ENCODE measurements at regions not wholly inside any gene's neighbourhood (a gene's known extent, or its start where the extent isn't known, plus 50 kb on each side); places are given as distances from the start of the nearest gene placed in this dataset.
"Not testable (repeated sequence)": the region's sequence is repeated elsewhere in the genome, so short reads cannot be mapped to it uniquely, and the experiment has no call there.

- no peaks in the 10 kb centered on the region for H3K4me1 Mint-ChIP-seq (ENCODE audit: low read depth)
Measured at GRCh38 chr5:13581132-13581531, 363.4 kb downstream of the DNAH5 start.

GRCh38 chr5:13580058-13580457, 364.4 kb downstream of the DNAH5 start:
- Mint-ChIP-seq H3K36me3 (ENCODE audit: low read depth) (no peaks in the 10 kb centered on the region), H3K4me1 (ENCODE audit: low read depth) (no peaks in the 10 kb centered on the region), H3K27ac (no peak overlapping the region), H3K27me3 (ENCODE audit: low read depth) (no peaks in the 10 kb centered on the region), H3K4me3 (no peak overlapping the region), H3K9me3 (peaks cover 4% of the 10 kb centered on the region)

More at GRCh38 chr5:13581132-13581531, 363.4 kb downstream of the DNAH5 start:
- Mint-ChIP-seq H3K27ac (no peak overlapping the region), H3K36me3 (ENCODE audit: low read depth) (no peaks in the 10 kb centered on the region), H3K9me3 (peaks cover 4% of the 10 kb centered on the region), H3K4me3 (no peak overlapping the region), H3K27me3 (ENCODE audit: low read depth) (no peaks in the 10 kb centered on the region)

- H3K9me3 Mint-ChIP-seq; H3K4me1 Mint-ChIP-seq (ENCODE audit: low read depth); H3K27me3 Mint-ChIP-seq (ENCODE audit: low read depth); H3K27ac Mint-ChIP-seq; H3K36me3 Mint-ChIP-seq (ENCODE audit: low read depth); H3K4me3 Mint-ChIP-seq: not testable (repeated sequence)
Measured at GRCh38 chr5:13579091-13579490, 365.4 kb downstream of the DNAH5 start.

GRCh38 chr5:13578311-13579039, 366.0 kb downstream of the DNAH5 start:
- H3K27ac Mint-ChIP-seq, H3K9me3 Mint-ChIP-seq: not testable (repeated sequence)

GRCh38 chr5:13574574-13574973, 369.9 kb downstream of the DNAH5 start:
- Mint-ChIP-seq H3K27ac (no peak overlapping the region), H3K4me3 (no peak overlapping the region), H3K27me3 (ENCODE audit: low read depth) (no peaks in the 10 kb centered on the region), H3K36me3 (ENCODE audit: low read depth) (no peaks in the 10 kb centered on the region), H3K9me3 (peaks cover 16% of the 10 kb centered on the region), H3K4me1 (ENCODE audit: low read depth) (no peaks in the 10 kb centered on the region)

More at GRCh38 chr5:13578311-13579039, 366.0 kb downstream of the DNAH5 start:
- H3K27me3 Mint-ChIP-seq (ENCODE audit: low read depth); H3K4me3 Mint-ChIP-seq; H3K36me3 Mint-ChIP-seq (ENCODE audit: low read depth); H3K4me1 Mint-ChIP-seq (ENCODE audit: low read depth): not testable (repeated sequence)

- Mint-ChIP-seq H3K27me3 (ENCODE audit: low read depth) (no peaks in the 10 kb centered on the region), H3K36me3 (ENCODE audit: low read depth) (no peaks in the 10 kb centered on the region), H3K9me3 (peaks cover 17% of the 10 kb centered on the region), H3K4me3 (no peak overlapping the region), H3K27ac (no peak overlapping the region), H3K4me1 (ENCODE audit: low read depth) (no peaks in the 10 kb centered on the region)
Measured at GRCh38 chr5:13572163-13572562, 372.3 kb downstream of the DNAH5 start.

GRCh38 chr5:13569090-13569715, 375.3 kb downstream of the DNAH5 start:
- Mint-ChIP-seq H3K36me3 (ENCODE audit: low read depth) (no peaks in the 10 kb centered on the region), H3K27ac (no peak overlapping the region), H3K4me1 (ENCODE audit: low read depth) (no peaks in the 10 kb centered on the region), H3K4me3 (no peak overlapping the region), H3K9me3 (peaks cover 17% of the 10 kb centered on the region), H3K27me3 (ENCODE audit: low read depth) (no peaks in the 10 kb centered on the region)

GRCh38 chr5:13567819-13568218, 376.7 kb downstream of the DNAH5 start:
- no peaks in the 10 kb centered on the region for H3K36me3 Mint-ChIP-seq (ENCODE audit: low read depth)
- H3K27ac Mint-ChIP-seq: no peak overlapping the region
- no peaks in the 10 kb centered on the region for H3K27me3 Mint-ChIP-seq (ENCODE audit: low read depth)

GRCh38 chr5:13566871-13567339, 377.6 kb downstream of the DNAH5 start:
- Mint-ChIP-seq H3K9me3 (peaks cover 12% of the 10 kb centered on the region), H3K4me1 (ENCODE audit: low read depth) (no peaks in the 10 kb centered on the region), H3K27ac (no peak overlapping the region), H3K27me3 (ENCODE audit: low read depth) (no peaks in the 10 kb centered on the region), H3K36me3 (ENCODE audit: low read depth) (no peaks in the 10 kb centered on the region), H3K4me3 (no peak overlapping the region)

More at GRCh38 chr5:13567819-13568218, 376.7 kb downstream of the DNAH5 start:
- no peaks in the 10 kb centered on the region for H3K4me1 Mint-ChIP-seq (ENCODE audit: low read depth)
- no peak overlapping the region for H3K4me3 Mint-ChIP-seq
- H3K9me3 Mint-ChIP-seq: peaks cover 14% of the 10 kb centered on the region

GRCh38 chr5:13558408-13558807, 386.1 kb downstream of the DNAH5 start:
- Mint-ChIP-seq H3K27ac (no peak overlapping the region), H3K36me3 (ENCODE audit: low read depth) (no peaks in the 10 kb centered on the region), H3K4me1 (ENCODE audit: low read depth) (no peaks in the 10 kb centered on the region), H3K9me3 (peaks cover 12% of the 10 kb centered on the region), H3K4me3 (no peak overlapping the region), H3K27me3 (ENCODE audit: low read depth) (no peaks in the 10 kb centered on the region)

- Mint-ChIP-seq H3K36me3 (ENCODE audit: low read depth) (no peaks in the 10 kb centered on the region), H3K27ac (no peak overlapping the region)
Measured at GRCh38 chr5:13553896-13554295, 390.6 kb downstream of the DNAH5 start.

GRCh38 chr5:13552361-13552760, 392.1 kb downstream of the DNAH5 start:
- Mint-ChIP-seq H3K9me3 (peaks cover 3% of the 10 kb centered on the region), H3K4me3 (no peak overlapping the region), H3K36me3 (ENCODE audit: low read depth) (no peaks in the 10 kb centered on the region), H3K27ac (no peak overlapping the region), H3K27me3 (ENCODE audit: low read depth) (no peaks in the 10 kb centered on the region), H3K4me1 (ENCODE audit: low read depth) (no peaks in the 10 kb centered on the region)

More at GRCh38 chr5:13553896-13554295, 390.6 kb downstream of the DNAH5 start:
- no peak overlapping the region for H3K4me3 Mint-ChIP-seq
- no peaks in the 10 kb centered on the region for H3K4me1 Mint-ChIP-seq (ENCODE audit: low read depth)
- H3K9me3 Mint-ChIP-seq: peaks cover 12% of the 10 kb centered on the region
- no peaks in the 10 kb centered on the region for H3K27me3 Mint-ChIP-seq (ENCODE audit: low read depth)

- Mint-ChIP-seq H3K4me1 (ENCODE audit: low read depth) (no peaks in the 10 kb centered on the region), H3K4me3 (no peak overlapping the region), H3K27me3 (ENCODE audit: low read depth) (no peaks in the 10 kb centered on the region), H3K27ac (no peak overlapping the region), H3K9me3 (peaks cover 3% of the 10 kb centered on the region), H3K36me3 (ENCODE audit: low read depth) (no peaks in the 10 kb centered on the region)
Measured at GRCh38 chr5:13551645-13552044, 392.8 kb downstream of the DNAH5 start.

GRCh38 chr5:13540168-13540750, 404.2 kb downstream of the DNAH5 start:
- Mint-ChIP-seq H3K36me3 (ENCODE audit: low read depth) (no peaks in the 10 kb centered on the region), H3K9me3 (peaks cover 4% of the 10 kb centered on the region), H3K27me3 (ENCODE audit: low read depth) (no peaks in the 10 kb centered on the region), H3K4me1 (ENCODE audit: low read depth) (no peaks in the 10 kb centered on the region), H3K27ac (no peak overlapping the region), H3K4me3 (no peak overlapping the region)

- Mint-ChIP-seq H3K4me1 (ENCODE audit: low read depth) (no peaks in the 10 kb centered on the region), H3K27me3 (ENCODE audit: low read depth) (no peaks in the 10 kb centered on the region), H3K36me3 (ENCODE audit: low read depth) (no peaks in the 10 kb centered on the region), H3K4me3 (no peak overlapping the region), H3K27ac (no peak overlapping the region), H3K9me3 (peaks cover 4% of the 10 kb centered on the region)
Measured at GRCh38 chr5:13536933-13537332, 407.6 kb downstream of the DNAH5 start.
